ENCODE measurements at regions not wholly inside any gene's neighbourhood (a gene's known extent, or its start where the extent isn't known, plus 50 kb on each side); places are given as distances from the start of the nearest gene placed in this dataset.

DNA sequence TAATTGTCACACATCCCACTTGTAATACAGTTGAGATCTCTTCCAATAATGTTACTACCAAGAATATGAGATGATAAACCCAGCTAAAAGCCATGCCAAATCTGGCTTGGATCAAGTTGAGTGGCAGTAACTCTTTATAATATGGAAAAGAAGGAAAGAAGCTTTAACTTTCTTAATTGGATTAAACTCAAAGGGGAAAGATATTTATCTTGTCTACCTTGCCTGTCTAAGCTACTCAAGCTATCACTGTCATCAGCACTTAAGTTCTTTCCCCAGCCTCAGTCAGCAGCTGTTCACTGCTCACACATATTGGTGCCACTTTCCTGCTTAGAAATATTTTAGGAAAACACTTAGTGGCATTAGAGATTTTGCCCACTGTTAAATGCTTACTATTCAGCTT, 350.7 kb downstream of the IPMK start:
- Histone ChIP-seq H3F3A (ENCODE audit: low read depth) (no peaks in the 10 kb centered on the region), H3K79me2 (ENCODE audit: insufficient read depth, low read length) (no peaks in the 10 kb centered on the region), H3K4me1 (ENCODE audit: insufficient read depth, low read length, poor library complexity, severe bottlenecking) (no peaks in the 10 kb centered on the region), H3K36me3 (ENCODE audit: insufficient read depth, low read length) (no peaks in the 10 kb centered on the region), H3K4me2 (ENCODE audit: low read depth, low read length, poor library complexity, severe bottlenecking) (no peak overlapping the region), H3K9ac (ENCODE audit: low read depth, low read length, poor library complexity, severe bottlenecking) (no peak overlapping the region), H4K20me1 (ENCODE audit: insufficient read depth, low read length, poor library complexity, severe bottlenecking) (no peaks in the 10 kb centered on the region), H3K4me3 (ENCODE audit: low read length, poor library complexity, severe bottlenecking) (no peak overlapping the region), H2AFZ (ENCODE audit: low read length) (no peak overlapping the region), H3K9me2 (replicated peaks; ENCODE audit: low read depth, low read length) (no peaks in the 10 kb centered on the region), H3K27me3 (ENCODE audit: insufficient read depth, low read length, poor library complexity, severe bottlenecking) (no peaks in the 10 kb centered on the region), H3K9me3 (ENCODE audit: insufficient read depth, low read depth, low read length) (0 out of 2 replicates have a peak, but pooled peaks cover under 1% of the 10 kb centered on the region)
- TF ChIP-seq, protein P1, sequence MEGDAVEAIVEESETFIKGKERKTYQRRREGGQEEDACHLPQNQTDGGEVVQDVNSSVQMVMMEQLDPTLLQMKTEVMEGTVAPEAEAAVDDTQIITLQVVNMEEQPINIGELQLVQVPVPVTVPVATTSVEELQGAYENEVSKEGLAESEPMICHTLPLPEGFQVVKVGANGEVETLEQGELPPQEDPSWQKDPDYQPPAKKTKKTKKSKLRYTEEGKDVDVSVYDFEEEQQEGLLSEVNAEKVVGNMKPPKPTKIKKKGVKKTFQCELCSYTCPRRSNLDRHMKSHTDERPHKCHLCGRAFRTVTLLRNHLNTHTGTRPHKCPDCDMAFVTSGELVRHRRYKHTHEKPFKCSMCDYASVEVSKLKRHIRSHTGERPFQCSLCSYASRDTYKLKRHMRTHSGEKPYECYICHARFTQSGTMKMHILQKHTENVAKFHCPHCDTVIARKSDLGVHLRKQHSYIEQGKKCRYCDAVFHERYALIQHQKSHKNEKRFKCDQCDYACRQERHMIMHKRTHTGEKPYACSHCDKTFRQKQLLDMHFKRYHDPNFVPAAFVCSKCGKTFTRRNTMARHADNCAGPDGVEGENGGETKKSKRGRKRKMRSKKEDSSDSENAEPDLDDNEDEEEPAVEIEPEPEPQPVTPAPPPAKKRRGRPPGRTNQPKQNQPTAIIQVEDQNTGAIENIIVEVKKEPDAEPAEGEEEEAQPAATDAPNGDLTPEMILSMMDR (conservative IDR thresholded peaks at IDR 0.05; ENCODE audit: low read length), result no peak
- no peak for TF ChIP-seq EZH2phosphoT487 (IDR thresholded peaks at IDR 0.05; ENCODE audit: borderline replicate concordance)

DNA sequence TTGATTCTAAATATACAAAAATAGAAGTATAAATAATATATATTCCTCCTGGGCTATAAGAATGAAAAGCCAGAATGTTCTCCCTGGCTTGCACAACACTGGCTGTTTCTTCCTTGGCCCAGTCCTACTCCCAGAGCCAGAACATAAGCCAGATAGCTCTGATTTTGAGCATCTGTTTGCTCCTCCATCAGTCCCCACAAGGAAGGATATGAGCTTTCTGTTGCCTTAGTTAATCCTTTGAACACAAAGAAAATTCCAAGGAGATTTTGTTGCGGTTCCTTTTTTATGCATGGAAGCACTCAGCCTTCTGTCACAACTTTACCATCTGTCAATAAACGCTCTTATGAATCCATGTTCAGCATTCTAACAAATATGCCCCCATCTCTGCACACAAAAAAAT, 361.8 kb downstream of the IPMK start:
- TF ChIP-seq, protein P1 (conservative IDR thresholded peaks at IDR 0.05; ENCODE audit: low read length), result no peak
- TF ChIP-seq EZH2phosphoT487 (IDR thresholded peaks at IDR 0.05; ENCODE audit: borderline replicate concordance), result no peak
- Histone ChIP-seq H4K20me1 (ENCODE audit: insufficient read depth, low read length, poor library complexity, severe bottlenecking) (no peaks in the 10 kb centered on the region), H3K79me2 (ENCODE audit: insufficient read depth, low read length) (no peaks in the 10 kb centered on the region), H3K9me2 (replicated peaks; ENCODE audit: low read depth, low read length) (no peaks in the 10 kb centered on the region), H2AFZ (ENCODE audit: low read length) (no peak overlapping the region), H3K9me3 (ENCODE audit: insufficient read depth, low read depth, low read length) (no peaks in the 10 kb centered on the region), H3F3A (ENCODE audit: low read depth) (no peaks in the 10 kb centered on the region), H3K9ac (ENCODE audit: low read depth, low read length, poor library complexity, severe bottlenecking) (no peak overlapping the region), H3K4me1 (ENCODE audit: insufficient read depth, low read length, poor library complexity, severe bottlenecking) (no peaks in the 10 kb centered on the region), H3K27me3 (ENCODE audit: insufficient read depth, low read length, poor library complexity, severe bottlenecking) (no peaks in the 10 kb centered on the region), H3K4me2 (ENCODE audit: low read depth, low read length, poor library complexity, severe bottlenecking) (no peak overlapping the region), H3K36me3 (ENCODE audit: insufficient read depth, low read length) (no peaks in the 10 kb centered on the region), H3K4me3 (ENCODE audit: low read length, poor library complexity, severe bottlenecking) (no peak overlapping the region)

DNA sequence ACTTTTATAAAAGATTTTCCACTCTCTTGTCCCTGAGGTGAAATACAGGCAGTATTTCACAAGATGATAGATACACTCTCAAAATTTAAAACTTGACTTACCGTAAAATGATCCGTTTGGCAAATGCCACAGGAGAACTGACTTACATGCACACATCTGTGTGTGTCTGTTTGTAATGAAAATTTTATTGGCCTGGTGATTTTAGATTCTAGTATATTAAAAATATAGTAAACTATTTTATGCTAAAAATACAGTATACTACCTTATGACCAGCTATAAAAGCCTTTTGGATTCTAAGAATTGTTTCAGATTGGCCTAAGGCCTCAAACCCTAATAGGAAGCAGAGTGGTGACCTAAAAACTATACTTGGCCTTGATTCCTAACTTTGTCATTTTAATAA, 362.7 kb downstream of the IPMK start:
- Histone ChIP-seq H3K27me3 (ENCODE audit: insufficient read depth, low read length, poor library complexity, severe bottlenecking) (no peaks in the 10 kb centered on the region), H3K9me2 (replicated peaks; ENCODE audit: low read depth, low read length) (no peaks in the 10 kb centered on the region), H4K20me1 (ENCODE audit: insufficient read depth, low read length, poor library complexity, severe bottlenecking) (no peaks in the 10 kb centered on the region), H3K4me2 (ENCODE audit: low read depth, low read length, poor library complexity, severe bottlenecking) (no peak overlapping the region), H3K4me3 (ENCODE audit: low read length, poor library complexity, severe bottlenecking) (no peak overlapping the region), H2AFZ (ENCODE audit: low read length) (no peak overlapping the region), H3K36me3 (ENCODE audit: insufficient read depth, low read length) (no peaks in the 10 kb centered on the region), H3K9ac (ENCODE audit: low read depth, low read length, poor library complexity, severe bottlenecking) (no peak overlapping the region), H3K9me3 (ENCODE audit: insufficient read depth, low read depth, low read length) (no peaks in the 10 kb centered on the region), H3F3A (ENCODE audit: low read depth) (no peaks in the 10 kb centered on the region), H3K79me2 (ENCODE audit: insufficient read depth, low read length) (no peaks in the 10 kb centered on the region), H3K4me1 (ENCODE audit: insufficient read depth, low read length, poor library complexity, severe bottlenecking) (no peaks in the 10 kb centered on the region)
- TF ChIP-seq, protein P1 (conservative IDR thresholded peaks at IDR 0.05; ENCODE audit: low read length), result no peak
- TF ChIP-seq EZH2phosphoT487 (IDR thresholded peaks at IDR 0.05; ENCODE audit: borderline replicate concordance), result no peak
